Activated T-cell treated with anti-CD3 and anti-CD28 coated beads, Interleukin-2, amount 50 U/mL, for 72 hours (primary cell): ENCODE measurements at regions not wholly inside any gene's neighbourhood (a gene's known extent, or its start where the extent isn't known, plus 50 kb on each side); places are given as distances from the start of the nearest gene placed in this dataset.

Source experiments
- ATAC-seq, 2 donors: fragments of 150-1000 bp; cut with Tn5 transposase; replicated peaks in 1 of 2; 2 replicates each; pipeline ENCODE4 v1.10.0; 2021; ENCODE audit warnings: moderate library complexity in 2 of 2, mild to moderate bottlenecking in 1 of 2
- DNase-seq, 2 donors: peaks; one replicate each; pipeline ENCODE4 v3.0.0; 2021 to 2022; ENCODE audit warnings: mixed read lengths in 1 of 2
- H3K27ac Mint-ChIP-seq: one replicate; pipeline ENCODE4 v1.8.0; 2022; ENCODE audit warnings: mild to moderate bottlenecking, moderate library complexity, mixed read lengths
- H3K27me3 Mint-ChIP-seq: one replicate; pipeline ENCODE4 v1.8.0; 2022; ENCODE audit warnings: low read depth, mixed read lengths
- H3K36me3 Mint-ChIP-seq, 2 donors: one replicate each; pipeline ENCODE4 v1.8.0; 2022; ENCODE audit warnings: mixed read lengths in 2 of 2, mild to moderate bottlenecking in 1 of 2; ENCODE audit not compliant: insufficient read depth in 2 of 2
- H3K4me1 Mint-ChIP-seq: one replicate; pipeline ENCODE4 v1.8.0; 2022; ENCODE audit warnings: low read depth, mixed read lengths
- H3K4me3 Mint-ChIP-seq, 2 donors: one replicate each; pipeline ENCODE4 v1.8.0; 2022; ENCODE audit warnings: mild to moderate bottlenecking in 2 of 2, mixed read lengths in 2 of 2, moderate library complexity in 2 of 2
- H3K9me3 Mint-ChIP-seq, 2 donors: one replicate each; pipeline ENCODE4 v1.8.0; 2022; ENCODE audit warnings: mixed read lengths in 2 of 2

- no peak overlapping the region for H3K4me3 Mint-ChIP-seq
- ATAC-seq: no peak
- H3K36me3 Mint-ChIP-seq: peaks cover 0 to 4% of the 10 kb centered on the region in 2 donors
- H3K4me1 Mint-ChIP-seq: no peaks in the 10 kb centered on the region
- no peak for DNase-seq
- H3K27ac Mint-ChIP-seq: no peak overlapping the region
- peaks cover 2 to 8% of the 10 kb centered on the region in 2 donors for H3K9me3 Mint-ChIP-seq
- no peaks in the 10 kb centered on the region for H3K27me3 Mint-ChIP-seq
These were observed 352.7 kb upstream of the ZNF507 start for GRCh38 chr19:31992750-31993149.

GRCh38 chr19:31995546-31995945, 349.9 kb upstream of the ZNF507 start:
- no peak overlapping the region for H3K4me3 Mint-ChIP-seq
- DNase-seq (no peak), ATAC-seq (no peak)
- H3K27me3 Mint-ChIP-seq: no peaks in the 10 kb centered on the region
- no peak overlapping the region for H3K27ac Mint-ChIP-seq
- H3K36me3 Mint-ChIP-seq: peaks cover 0 to 2% of the 10 kb centered on the region in 2 donors
- H3K9me3 Mint-ChIP-seq: peaks cover 2 to 5% of the 10 kb centered on the region in 2 donors
- H3K4me1 Mint-ChIP-seq: no peaks in the 10 kb centered on the region

- H3K4me3 Mint-ChIP-seq: no peak overlapping the region
- no peak for ATAC-seq
- no peak overlapping the region for H3K27ac Mint-ChIP-seq
- H3K4me1 Mint-ChIP-seq: no peaks in the 10 kb centered on the region
- H3K36me3 Mint-ChIP-seq: no peaks in the 10 kb centered on the region
- no peaks in the 10 kb centered on the region for H3K27me3 Mint-ChIP-seq
- H3K9me3 Mint-ChIP-seq: no peaks in the 10 kb centered on the region
- DNase-seq: no peak
These were observed 335.3 kb upstream of the ZNF507 start for GRCh38 chr19:32010071-32010470.

GRCh38 chr19:32012206-32012605, 333.2 kb upstream of the ZNF507 start:
- Mint-ChIP-seq H3K4me1 (no peaks in the 10 kb centered on the region), H3K4me3 (no peak overlapping the region), H3K36me3 (no peaks in the 10 kb centered on the region), H3K27ac (no peak overlapping the region), H3K9me3 (no peaks in the 10 kb centered on the region), H3K27me3 (no peaks in the 10 kb centered on the region)
- ATAC-seq (no peak), DNase-seq (no peak)

GRCh38 chr19:32012886-32013631, 332.4 kb upstream of the ZNF507 start:
- H3K36me3 Mint-ChIP-seq: no peaks in the 10 kb centered on the region
- ATAC-seq (no peak), DNase-seq (no peak)
- no peaks in the 10 kb centered on the region for H3K27me3 Mint-ChIP-seq
- H3K4me1 Mint-ChIP-seq: no peaks in the 10 kb centered on the region
- H3K9me3 Mint-ChIP-seq: no peaks in the 10 kb centered on the region
- H3K27ac Mint-ChIP-seq: no peak overlapping the region
- H3K4me3 Mint-ChIP-seq: no peak overlapping the region

- Mint-ChIP-seq H3K27me3 (no peaks in the 10 kb centered on the region), H3K9me3 (peaks cover 2 to 6% of the 10 kb centered on the region in 2 donors), H3K4me1 (no peaks in the 10 kb centered on the region), H3K27ac (no peak overlapping the region), H3K36me3 (peaks cover 2% of the 10 kb centered on the region in 2 donors), H3K4me3 (no peak overlapping the region)
- no peak for DNase-seq
- no peak for ATAC-seq
These were observed 328.0 kb upstream of the ZNF507 start for GRCh38 chr19:32017176-32017953.

GRCh38 chr19:32018014-32018413, 327.4 kb upstream of the ZNF507 start:
- H3K27ac Mint-ChIP-seq: no peak overlapping the region
- H3K27me3 Mint-ChIP-seq: no peaks in the 10 kb centered on the region
- DNase-seq (no peak), ATAC-seq (no peak)
- no peaks in the 10 kb centered on the region for H3K4me1 Mint-ChIP-seq
- H3K9me3 Mint-ChIP-seq: peaks cover 2 to 6% of the 10 kb centered on the region in 2 donors
- H3K4me3 Mint-ChIP-seq: no peak overlapping the region
- H3K36me3 Mint-ChIP-seq: peaks cover 2% of the 10 kb centered on the region in 2 donors

GRCh38 chr19:32020538-32020937, 324.9 kb upstream of the ZNF507 start:
- peaks cover 6% of the 10 kb centered on the region for H3K27me3 Mint-ChIP-seq
- peaks cover 2% of the 10 kb centered on the region in 2 donors for H3K36me3 Mint-ChIP-seq
- H3K4me3 Mint-ChIP-seq: no peak overlapping the region
- DNase-seq (no peak), ATAC-seq (no peak)
- no peaks in the 10 kb centered on the region for H3K4me1 Mint-ChIP-seq
- peaks cover 5 to 7% of the 10 kb centered on the region in 2 donors for H3K9me3 Mint-ChIP-seq
- H3K27ac Mint-ChIP-seq: no peak overlapping the region

GRCh38 chr19:32022044-32022640, 323.3 kb upstream of the ZNF507 start:
- no peak overlapping the region for H3K4me3 Mint-ChIP-seq
- DNase-seq: no peak
- H3K9me3 Mint-ChIP-seq: peaks cover 10% of the 10 kb centered on the region in 2 donors
- H3K27ac Mint-ChIP-seq: no peak overlapping the region
- no peak for ATAC-seq
- no peaks in the 10 kb centered on the region for H3K4me1 Mint-ChIP-seq
- H3K27me3 Mint-ChIP-seq: peaks cover 6% of the 10 kb centered on the region
- peaks cover 2% of the 10 kb centered on the region in 2 donors for H3K36me3 Mint-ChIP-seq

GRCh38 chr19:32022731-32023563, 322.5 kb upstream of the ZNF507 start:
- Mint-ChIP-seq H3K4me1 (no peaks in the 10 kb centered on the region), H3K27me3 (peaks cover 6% of the 10 kb centered on the region), H3K27ac (no peak overlapping the region), H3K9me3 (peaks cover 10 to 11% of the 10 kb centered on the region in 2 donors), H3K36me3 (peaks cover 2% of the 10 kb centered on the region in 2 donors), H3K4me3 (no peak overlapping the region)
- DNase-seq (no peak), ATAC-seq (no peak)

GRCh38 chr19:32023564-32023832, 321.9 kb upstream of the ZNF507 start:
- H3K36me3 Mint-ChIP-seq: peaks cover 2% of the 10 kb centered on the region in 2 donors
- peaks cover 6% of the 10 kb centered on the region for H3K27me3 Mint-ChIP-seq

GRCh38 chr19:32029235-32029634, 316.2 kb upstream of the ZNF507 start:
- H3K36me3 Mint-ChIP-seq: no peaks in the 10 kb centered on the region
- peaks cover 2 to 6% of the 10 kb centered on the region in 2 donors for H3K9me3 Mint-ChIP-seq
- ATAC-seq (no peak), DNase-seq (no peak)
- no peak overlapping the region for H3K4me3 Mint-ChIP-seq
- no peaks in the 10 kb centered on the region for H3K4me1 Mint-ChIP-seq
- no peak overlapping the region for H3K27ac Mint-ChIP-seq
- no peaks in the 10 kb centered on the region for H3K27me3 Mint-ChIP-seq

More at GRCh38 chr19:32023564-32023832, 321.9 kb upstream of the ZNF507 start:
- Mint-ChIP-seq H3K4me1 (no peaks in the 10 kb centered on the region), H3K9me3 (peaks cover 9 to 11% of the 10 kb centered on the region in 2 donors), H3K27ac (no peak overlapping the region), H3K4me3 (no peak overlapping the region)
- DNase-seq: no peak
- ATAC-seq: no peak

GRCh38 chr19:32032561-32032960, 312.8 kb upstream of the ZNF507 start:
- Mint-ChIP-seq H3K27ac (no peak overlapping the region), H3K36me3 (no peaks in the 10 kb centered on the region), H3K27me3 (peaks cover 7% of the 10 kb centered on the region), H3K4me3 (no peak overlapping the region), H3K9me3 (no peaks in the 10 kb centered on the region), H3K4me1 (no peaks in the 10 kb centered on the region)
- ATAC-seq (no peak), DNase-seq (no peak)
